NCI-H1930 (cell line): ENCODE measurements at regions not wholly inside any gene's neighbourhood (a gene's known extent, or its start where the extent isn't known, plus 50 kb on each side); places are given as distances from the start of the nearest gene placed in this dataset.
A peak's percentile ranks its signal among the peaks of the same experiment; 100 is the strongest.

Source experiments
- DNase-seq, 2 experiments: peaks; one replicate each; lab custom pipeline; 2025; lab: John Stamatoyannopoulos, UW

DNA sequence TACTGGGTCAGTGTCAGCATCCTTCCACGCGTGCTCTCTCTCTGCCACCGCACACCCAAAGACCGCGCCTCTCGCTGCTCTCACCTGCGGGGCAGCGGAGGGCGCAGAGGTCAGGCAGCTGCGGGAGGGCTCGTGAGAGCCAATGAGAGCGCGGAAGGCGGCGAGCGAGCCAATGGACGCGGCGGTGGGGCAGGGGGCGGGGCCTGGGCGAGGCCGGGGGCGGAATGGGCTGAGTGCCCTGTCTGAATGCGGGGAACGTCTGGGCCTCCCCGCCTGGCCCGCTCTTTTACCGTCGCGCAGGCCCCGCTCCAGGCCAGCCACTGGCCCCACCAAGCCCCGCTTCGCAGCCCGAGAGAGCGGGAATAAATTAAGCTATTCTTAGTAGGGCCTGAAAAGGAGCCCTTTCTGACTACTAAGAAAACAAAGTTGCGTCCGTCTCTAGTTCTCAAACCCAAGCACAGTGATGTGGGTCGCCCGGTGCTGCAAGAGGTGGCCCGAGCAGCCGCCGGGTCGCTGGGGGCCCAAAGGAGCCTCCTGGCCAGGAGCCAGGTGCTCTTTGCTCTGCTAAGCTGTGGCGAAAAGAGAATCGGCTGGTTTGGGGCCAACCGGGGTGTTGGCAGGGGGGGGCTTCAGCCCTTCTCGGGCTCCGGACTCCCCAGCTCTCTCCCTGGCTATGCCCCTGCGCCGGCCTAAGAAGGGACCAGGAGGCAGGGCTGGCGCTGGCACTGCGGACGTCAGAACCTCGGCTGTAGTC is 81.1 kb upstream of the GLI2 start:
- DNase-seq = no peak

DNA sequence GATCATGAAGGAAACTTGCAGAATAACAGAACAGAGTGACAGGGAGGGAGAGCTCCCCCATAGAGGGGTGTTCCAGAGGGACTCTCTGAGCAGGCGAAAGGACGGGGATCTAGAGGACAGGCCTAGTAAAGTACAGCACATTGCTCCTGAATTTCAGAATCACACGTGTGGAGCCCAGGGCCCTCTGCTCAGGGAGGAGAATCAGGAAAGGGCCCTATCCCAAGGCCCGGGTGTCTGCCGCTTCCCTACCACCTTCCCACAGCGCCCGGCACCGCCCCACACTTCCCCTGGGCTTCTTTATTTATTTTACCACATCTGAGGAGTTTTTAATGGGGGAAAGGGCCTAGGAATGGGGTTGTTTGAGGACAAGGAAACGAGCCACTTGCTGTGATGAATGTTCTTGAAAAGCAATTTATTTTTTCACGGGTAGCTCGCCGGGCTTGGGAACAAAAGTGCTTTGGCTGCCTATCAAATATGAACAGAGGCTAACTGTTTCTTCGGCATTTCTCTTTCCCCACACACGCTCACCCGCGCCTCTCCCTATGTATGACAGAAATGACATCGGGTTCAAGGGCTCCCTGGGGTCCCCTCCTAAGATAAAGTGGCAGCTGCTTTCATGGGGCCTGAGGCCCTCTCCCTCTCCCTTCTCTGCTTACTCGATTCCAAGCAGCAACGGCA is 79.3 kb upstream of the GLI2 start:
- DNase-seq = no peak

DNA sequence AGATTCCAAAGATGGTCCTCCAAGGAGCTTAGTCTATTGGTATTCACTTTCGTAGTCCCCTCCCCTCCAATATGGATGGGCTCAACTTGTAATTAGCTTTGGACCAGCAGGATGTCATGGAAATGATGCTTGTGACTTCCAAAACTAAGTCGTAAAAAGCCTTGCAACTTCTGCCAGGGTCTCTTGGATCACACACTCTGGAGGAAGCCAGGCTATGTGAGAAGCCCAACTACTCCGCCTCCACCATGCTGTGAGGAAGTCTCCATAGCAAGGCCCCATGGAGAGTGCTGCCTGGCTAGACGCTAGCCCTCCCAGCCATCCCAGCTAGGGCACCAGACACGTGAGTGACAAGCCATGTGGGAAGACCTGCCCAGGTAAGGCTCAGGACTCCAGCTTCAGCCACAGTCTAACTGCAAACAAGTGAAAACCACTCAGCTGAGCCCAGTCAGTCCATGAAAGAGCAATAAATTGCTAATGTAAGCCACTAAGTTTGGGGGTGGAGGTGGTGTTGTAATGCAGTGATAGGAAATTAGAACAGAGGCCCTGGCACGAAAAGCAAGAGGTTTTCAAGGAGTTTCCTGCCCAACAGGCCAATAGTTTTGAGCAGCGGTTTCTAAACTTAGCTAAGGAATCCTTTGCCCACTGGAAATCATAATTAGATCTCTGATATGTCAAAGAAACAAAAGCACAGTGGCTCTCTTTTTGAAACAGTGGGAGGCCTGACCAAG is 77.5 kb upstream of the GLI2 start:
- no peak for DNase-seq

DNA sequence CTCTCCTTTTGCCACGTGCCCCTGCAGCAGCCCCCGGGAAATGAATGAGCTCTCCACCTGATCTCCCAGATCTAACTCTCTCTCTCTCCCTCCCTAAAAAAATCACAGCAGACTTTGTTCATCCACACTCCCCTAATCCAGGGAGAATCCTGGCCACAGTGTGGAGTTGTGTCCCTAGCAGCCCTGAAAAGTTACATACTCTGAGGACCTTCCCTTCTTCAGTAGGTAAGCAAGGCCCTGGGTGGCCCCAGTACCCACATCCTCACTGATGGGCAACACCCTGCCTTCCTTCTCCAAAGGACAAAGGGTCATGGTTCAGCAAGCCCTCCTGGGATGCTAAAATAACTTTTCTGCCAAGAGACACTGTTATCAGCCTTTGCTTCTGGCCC is 76.9 kb upstream of the GLI2 start:
- no peak for DNase-seq

DNA sequence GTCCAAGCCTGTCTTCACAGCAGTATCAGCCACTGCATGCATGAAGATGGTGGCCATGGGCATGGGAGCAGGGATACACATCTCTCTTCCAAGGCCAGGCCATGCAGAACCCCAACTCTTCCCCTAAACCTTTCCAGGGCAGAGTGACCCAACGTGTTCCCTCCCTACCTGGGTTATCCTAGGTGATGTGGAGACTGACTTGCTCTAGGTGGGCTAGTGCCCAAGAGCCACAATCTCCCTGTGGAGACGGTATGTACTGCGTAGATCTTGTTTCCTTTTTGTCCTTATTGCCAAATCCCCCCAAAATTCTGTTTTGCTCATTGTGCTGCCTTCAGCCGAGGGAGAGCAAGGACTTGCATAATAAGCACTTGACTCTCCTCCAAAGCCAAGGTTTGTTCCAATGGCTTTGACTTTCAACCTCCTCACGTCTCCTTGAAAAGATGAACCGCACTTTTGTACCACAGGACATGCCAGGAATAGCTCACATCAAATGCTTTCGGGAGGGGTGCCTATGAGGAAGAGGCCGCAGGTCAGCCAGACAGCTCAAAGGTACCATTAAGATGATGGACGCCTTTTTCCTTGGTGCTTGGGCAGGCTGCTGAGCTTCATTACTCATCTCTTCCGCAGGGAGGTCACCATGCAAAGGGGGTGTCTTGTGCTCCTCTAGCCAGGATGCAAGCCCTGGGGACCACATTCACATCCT is 76.2 kb upstream of the GLI2 start:
- no peak for DNase-seq

GRCh38 chr2:120660056-120660694 is 75.5 kb upstream of the GLI2 start:
- DNase-seq = no peak

- no peak for DNase-seq
Observed at GRCh38 chr2:120660771-120661459, 74.8 kb upstream of the GLI2 start.

DNA sequence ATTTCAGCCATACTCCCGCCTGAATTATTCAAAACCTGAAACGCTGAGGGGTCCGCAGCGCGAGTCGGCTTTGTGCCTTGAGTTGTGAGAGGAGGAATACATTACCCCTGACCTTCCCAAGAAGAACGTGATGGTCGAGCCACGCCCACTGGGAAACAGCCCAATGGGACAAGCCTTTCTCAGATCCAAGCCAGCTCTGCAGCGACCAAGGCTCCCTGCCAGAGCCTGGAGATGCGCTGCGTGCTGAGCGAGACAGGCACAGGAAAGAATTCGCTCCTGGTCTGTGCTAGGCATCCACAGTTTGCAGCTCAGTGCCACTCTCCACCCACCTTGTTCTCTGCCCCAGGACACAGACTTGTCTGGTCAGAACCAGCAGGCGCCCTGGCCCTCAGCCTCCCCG is 74.1 kb upstream of the GLI2 start:
- no peak for DNase-seq

DNA sequence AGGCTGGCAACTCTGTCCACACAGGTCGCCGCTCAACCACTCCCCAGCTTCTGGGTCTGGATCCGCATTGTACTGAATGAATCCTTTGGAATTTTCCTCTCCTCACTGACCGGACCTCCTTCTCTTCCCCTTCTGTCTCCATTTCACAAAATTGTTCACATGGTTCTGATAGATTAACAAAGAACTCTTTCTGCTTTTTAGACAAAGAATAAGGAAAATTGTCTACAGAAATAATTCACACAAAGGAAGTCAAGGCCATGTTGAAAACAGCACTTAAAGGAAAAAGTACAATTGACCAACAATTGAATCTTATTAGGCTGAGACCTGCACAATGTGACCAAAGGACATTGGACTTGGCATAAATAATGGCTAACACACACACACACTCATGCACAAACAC is 73.6 kb upstream of the GLI2 start:
- DNase-seq = no peak

DNA sequence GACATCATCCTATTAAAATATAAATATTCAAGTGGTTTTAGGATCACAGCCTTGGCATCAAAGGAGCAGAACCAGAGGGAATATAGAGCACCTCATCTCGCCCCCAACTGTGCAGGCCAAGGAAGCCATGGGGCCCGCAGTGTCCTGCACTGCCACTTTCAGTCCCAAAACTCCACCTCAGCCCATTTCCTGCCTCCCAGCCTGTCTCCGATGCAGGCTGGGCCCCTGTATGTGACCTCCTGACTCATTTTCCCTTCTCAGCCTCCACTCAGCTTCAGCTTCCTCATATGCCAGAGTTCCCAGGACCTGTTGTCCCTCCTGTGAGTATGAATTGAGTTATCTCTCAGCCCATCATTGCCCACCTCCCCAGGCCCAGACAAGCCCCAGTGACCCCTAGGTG is 72.9 kb upstream of the GLI2 start:
- DNase-seq = no peak

DNA sequence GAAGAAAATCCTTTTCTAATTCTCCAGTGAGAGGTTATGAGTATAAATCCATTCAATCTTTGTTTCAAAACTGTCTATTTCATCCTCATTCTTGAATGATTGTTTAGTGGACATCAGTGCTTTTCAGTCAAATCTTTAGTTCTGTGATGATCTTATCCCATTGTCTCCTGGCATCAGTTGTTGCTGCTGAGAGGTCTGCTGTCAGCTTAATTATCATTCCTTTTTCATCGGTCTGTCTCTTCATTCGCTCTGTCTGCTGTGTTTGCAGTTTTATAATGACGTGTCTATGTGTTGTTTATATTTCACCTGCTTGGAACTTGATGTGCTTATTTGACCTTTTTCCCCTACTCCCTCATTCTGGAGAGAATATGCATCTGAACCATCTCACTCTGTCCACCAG is 69.2 kb upstream of the GLI2 start:
- no peak for DNase-seq

GRCh38 chr2:120667981-120668380 is 67.7 kb upstream of the GLI2 start:
- DNase-seq = no peak

- peak in 1 of 2 experiments; percentile 8 for DNase-seq
Observed at GRCh38 chr2:120669121-120669952, 66.3 kb upstream of the GLI2 start.

- no peak for DNase-seq
Observed at GRCh38 chr2:120669971-120670370, 65.7 kb upstream of the GLI2 start.

GRCh38 chr2:120670371-120670770 is 65.3 kb upstream of the GLI2 start:
- DNase-seq = no peak

- DNase-seq = no peak
Observed at GRCh38 chr2:120670771-120671480, 64.7 kb upstream of the GLI2 start.

DNA sequence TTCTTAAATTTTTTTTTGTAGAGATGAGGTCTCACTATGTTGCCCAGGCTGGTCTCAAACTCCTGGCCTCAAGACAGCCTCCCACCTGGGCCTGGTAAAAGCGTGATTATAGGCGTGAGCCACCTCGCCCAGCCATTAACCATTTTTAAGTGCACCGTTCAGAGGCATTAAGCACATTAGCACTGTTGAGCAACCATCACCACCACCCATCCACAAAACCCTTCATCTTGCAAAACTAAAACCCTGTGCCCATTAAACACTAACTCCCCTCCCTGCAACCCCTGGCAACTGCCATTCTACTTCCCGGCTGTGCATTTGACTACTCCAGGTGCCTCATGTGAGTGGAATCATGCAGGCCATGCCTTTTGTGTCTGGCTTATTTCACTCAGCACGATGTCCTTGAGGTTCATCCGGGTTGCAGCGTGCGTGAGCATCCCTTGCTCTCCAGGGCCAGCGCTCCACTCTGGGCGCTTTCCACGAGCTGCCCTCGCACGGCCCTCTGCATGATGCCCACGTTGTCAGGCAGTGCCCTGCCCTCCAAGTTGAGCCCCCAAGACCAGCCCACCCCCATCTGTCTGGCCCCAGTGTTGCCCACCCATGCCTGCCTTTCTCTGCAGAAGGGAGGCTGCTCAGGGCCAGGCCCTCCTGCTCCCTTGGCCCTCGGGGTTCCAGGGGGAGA is 63.0 kb upstream of the GLI2 start:
- DNase-seq = no peak

- DNase-seq = no peak
Observed at GRCh38 chr2:120673205-120673550, 62.5 kb upstream of the GLI2 start.

DNA sequence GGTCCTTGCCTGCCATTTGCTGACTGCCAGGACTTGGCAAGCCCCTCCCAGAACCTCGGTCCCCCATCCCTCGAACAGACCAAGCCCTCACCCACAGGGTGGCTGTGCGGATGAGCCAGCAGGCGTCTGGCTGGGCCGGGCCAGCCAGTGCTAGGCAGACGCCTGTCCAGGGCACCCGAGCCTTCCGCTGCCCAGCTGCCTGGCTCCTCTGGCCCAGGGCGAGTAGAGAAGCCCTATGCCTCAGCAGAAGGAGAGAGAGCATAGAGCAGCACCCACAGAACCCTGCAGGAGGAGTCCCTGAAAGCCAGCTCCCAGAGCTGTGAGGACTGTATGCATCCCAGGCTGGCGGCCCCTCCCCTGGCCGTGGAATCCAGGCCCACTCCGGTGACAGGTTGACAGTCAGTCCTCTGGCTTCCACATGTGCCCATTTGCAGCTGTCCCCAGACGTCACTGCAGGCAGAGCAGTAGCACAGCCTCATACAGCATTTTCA is 62.1 kb upstream of the GLI2 start:
- DNase-seq = no peak
